Astrocyte of the cerebellum (primary cell): ENCODE measurements at regions not wholly inside any gene's neighbourhood (a gene's known extent, or its start where the extent isn't known, plus 50 kb on each side); places are given as distances from the start of the nearest gene placed in this dataset.

Experiments used
- DNase-seq: peaks from one replicate; pipeline ENCODE4 v3.0.0-alpha.2; 2011; ENCODE audit warnings: low read depth
- H3K4me3 ChIP-seq: 2 replicates; pipeline ENCODE4 v1.5.1; 2011; ENCODE audit warnings: mild to moderate bottlenecking, low read depth, low read length, moderate library complexity
- in situ Hi-C: cut with HindIII; loops from 2 replicates; pipeline ENCODE4 v1.10.0; 2017; ENCODE audit warnings: low sequenced_read_pairs
- TF ChIP-seq, protein P1 (sequence below): IDR thresholded peaks from 2 replicates; pipeline ENCODE4 v1.5.1; 2012; ENCODE audit warnings: low read length, low read depth, moderate library complexity, mild to moderate bottlenecking; ENCODE audit errors: missing control alignments

DNA sequence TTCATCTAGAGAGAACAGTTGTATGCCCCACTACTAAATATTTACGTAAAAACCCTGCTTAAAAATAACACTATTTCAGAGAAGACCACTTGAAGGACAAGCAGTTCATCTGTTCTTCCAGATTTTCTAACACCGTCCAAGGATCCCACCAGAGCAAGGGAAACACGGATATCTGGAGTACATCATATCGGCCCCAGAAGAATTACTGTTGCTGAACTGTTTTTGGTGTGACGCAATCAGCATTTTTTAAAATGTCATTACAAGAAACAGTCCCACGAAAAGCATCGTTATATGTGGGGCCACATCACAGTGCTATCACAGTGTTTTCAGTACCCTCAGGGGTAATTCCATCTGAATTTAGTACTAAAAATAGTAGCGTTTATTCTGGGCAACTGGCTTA is 134.5 kb upstream of the PKDCC start:
- TF ChIP-seq, protein P1, sequence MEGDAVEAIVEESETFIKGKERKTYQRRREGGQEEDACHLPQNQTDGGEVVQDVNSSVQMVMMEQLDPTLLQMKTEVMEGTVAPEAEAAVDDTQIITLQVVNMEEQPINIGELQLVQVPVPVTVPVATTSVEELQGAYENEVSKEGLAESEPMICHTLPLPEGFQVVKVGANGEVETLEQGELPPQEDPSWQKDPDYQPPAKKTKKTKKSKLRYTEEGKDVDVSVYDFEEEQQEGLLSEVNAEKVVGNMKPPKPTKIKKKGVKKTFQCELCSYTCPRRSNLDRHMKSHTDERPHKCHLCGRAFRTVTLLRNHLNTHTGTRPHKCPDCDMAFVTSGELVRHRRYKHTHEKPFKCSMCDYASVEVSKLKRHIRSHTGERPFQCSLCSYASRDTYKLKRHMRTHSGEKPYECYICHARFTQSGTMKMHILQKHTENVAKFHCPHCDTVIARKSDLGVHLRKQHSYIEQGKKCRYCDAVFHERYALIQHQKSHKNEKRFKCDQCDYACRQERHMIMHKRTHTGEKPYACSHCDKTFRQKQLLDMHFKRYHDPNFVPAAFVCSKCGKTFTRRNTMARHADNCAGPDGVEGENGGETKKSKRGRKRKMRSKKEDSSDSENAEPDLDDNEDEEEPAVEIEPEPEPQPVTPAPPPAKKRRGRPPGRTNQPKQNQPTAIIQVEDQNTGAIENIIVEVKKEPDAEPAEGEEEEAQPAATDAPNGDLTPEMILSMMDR = no peak
- in situ Hi-C loops = no loop called here
- H3K4me3 ChIP-seq = no peak overlapping the region
- DNase-seq = no peak

GRCh38 chr2:41913921-41914609 is 133.8 kb upstream of the PKDCC start:
- in situ Hi-C loops = no loop called here
- TF ChIP-seq, protein P1 = no peak
- DNase-seq = no peak
- no peak overlapping the region for H3K4me3 ChIP-seq

GRCh38 chr2:41914936-41915335 is 132.9 kb upstream of the PKDCC start:
- H3K4me3 ChIP-seq = no peak overlapping the region
- in situ Hi-C loops = no loop called here
- TF ChIP-seq, protein P1 = no peak
- DNase-seq = no peak

GRCh38 chr2:41916177-41916576 is 131.6 kb upstream of the PKDCC start:
- no peak for DNase-seq
- TF ChIP-seq, protein P1 = no peak
- in situ Hi-C loops = no loop called here
- H3K4me3 ChIP-seq = no peak overlapping the region

DNA sequence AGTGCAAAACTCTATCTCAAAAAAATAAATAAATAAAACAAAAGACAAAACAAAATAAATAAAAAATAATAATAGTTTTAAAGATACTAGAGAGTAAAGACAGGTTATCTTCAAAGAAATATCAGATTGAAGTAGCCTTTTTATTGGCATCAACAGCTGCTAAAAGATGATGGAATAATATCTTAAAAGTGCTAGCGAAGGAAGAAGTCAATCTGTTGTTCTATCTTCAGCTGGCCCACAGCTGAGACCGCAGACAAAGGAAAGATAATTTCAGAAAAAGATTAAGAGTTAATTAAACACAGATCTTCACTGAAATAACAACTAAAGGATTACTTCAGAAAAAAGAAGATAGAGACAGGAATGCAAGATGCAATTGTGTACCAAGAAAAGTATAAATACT is 130.2 kb upstream of the PKDCC start:
- in situ Hi-C loops = no loop called here
- TF ChIP-seq, protein P1 = no peak
- H3K4me3 ChIP-seq = no peak overlapping the region
- DNase-seq = no peak

- H3K4me3 ChIP-seq = no peak overlapping the region
- TF ChIP-seq, protein P1 = no peak
- in situ Hi-C loops = no loop called here
- DNase-seq = no peak
These were observed 128.7 kb upstream of the PKDCC start for GRCh38 chr2:41919135-41919534.
